ENCODE measurements at regions not wholly inside any gene's neighbourhood (a gene's known extent, or its start where the extent isn't known, plus 50 kb on each side); places are given as distances from the start of the nearest gene placed in this dataset.

DNA sequence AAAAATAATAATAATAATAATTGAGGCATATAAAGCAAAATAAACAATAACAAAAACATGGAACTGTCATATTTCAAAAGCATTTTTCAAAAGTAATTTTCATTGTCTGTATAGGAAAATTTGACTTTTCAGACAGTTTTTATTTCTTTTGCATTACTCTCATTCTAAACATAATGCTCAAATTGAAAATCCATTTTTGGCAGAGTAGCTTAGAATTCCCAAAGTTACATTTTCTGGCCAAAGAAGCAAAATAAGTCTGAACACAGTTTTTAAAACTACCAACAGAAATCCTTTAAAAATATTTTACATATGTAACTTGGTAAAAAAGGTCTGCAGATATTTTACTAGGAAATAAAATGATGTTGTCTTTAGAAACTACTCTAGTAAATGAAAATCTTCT, 535.4 kb downstream of the ANKRD7 start:
- Histone ChIP-seq H3K27me3 (no peaks in the 10 kb centered on the region), H3K27ac (no peak overlapping the region), H3K4me3 (no peak overlapping the region), H3K36me3 (no peaks in the 10 kb centered on the region), H3K4me1 (no peaks in the 10 kb centered on the region), H3K9me3 (no peaks in the 10 kb centered on the region)
- DNase-seq = no peak
- intact Hi-C loops (cut with DNase I; ENCODE audit: low total_unique reads) = no loop called here
- TF ChIP-seq, protein P1, sequence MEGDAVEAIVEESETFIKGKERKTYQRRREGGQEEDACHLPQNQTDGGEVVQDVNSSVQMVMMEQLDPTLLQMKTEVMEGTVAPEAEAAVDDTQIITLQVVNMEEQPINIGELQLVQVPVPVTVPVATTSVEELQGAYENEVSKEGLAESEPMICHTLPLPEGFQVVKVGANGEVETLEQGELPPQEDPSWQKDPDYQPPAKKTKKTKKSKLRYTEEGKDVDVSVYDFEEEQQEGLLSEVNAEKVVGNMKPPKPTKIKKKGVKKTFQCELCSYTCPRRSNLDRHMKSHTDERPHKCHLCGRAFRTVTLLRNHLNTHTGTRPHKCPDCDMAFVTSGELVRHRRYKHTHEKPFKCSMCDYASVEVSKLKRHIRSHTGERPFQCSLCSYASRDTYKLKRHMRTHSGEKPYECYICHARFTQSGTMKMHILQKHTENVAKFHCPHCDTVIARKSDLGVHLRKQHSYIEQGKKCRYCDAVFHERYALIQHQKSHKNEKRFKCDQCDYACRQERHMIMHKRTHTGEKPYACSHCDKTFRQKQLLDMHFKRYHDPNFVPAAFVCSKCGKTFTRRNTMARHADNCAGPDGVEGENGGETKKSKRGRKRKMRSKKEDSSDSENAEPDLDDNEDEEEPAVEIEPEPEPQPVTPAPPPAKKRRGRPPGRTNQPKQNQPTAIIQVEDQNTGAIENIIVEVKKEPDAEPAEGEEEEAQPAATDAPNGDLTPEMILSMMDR (IDR thresholded peaks at IDR 0.05) = no peak
- TF ChIP-seq POLR2A (IDR thresholded peaks at IDR 0.05) = no peak

DNA sequence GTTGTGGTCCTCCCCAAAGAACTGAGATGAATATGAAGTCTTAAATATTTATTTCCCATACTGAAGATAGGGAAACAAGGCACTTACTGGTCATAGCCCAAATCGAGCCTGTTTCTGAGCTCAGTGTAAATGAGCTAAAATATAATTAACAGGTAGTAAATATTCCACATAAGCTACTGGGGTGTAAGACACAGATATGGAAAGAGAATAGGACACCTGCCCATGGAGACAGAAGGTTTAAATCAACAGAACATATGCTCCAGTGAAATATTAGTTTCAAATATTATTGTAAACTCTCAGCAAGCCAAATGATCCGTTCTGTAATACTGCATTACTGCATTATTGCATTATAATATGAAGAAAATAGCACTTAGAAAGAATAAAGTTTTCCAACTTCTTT, 537.9 kb downstream of the ANKRD7 start:
- no peak for TF ChIP-seq POLR2A (IDR thresholded peaks at IDR 0.05)
- TF ChIP-seq, protein P1 (IDR thresholded peaks at IDR 0.05) = no peak
- no peak for DNase-seq
- Histone ChIP-seq H3K4me3 (no peak overlapping the region), H3K9me3 (no peaks in the 10 kb centered on the region), H3K27ac (no peak overlapping the region), H3K27me3 (no peaks in the 10 kb centered on the region), H3K36me3 (no peaks in the 10 kb centered on the region), H3K4me1 (no peaks in the 10 kb centered on the region)
- intact Hi-C loops (cut with DNase I; ENCODE audit: low total_unique reads) = no loop called here

DNA sequence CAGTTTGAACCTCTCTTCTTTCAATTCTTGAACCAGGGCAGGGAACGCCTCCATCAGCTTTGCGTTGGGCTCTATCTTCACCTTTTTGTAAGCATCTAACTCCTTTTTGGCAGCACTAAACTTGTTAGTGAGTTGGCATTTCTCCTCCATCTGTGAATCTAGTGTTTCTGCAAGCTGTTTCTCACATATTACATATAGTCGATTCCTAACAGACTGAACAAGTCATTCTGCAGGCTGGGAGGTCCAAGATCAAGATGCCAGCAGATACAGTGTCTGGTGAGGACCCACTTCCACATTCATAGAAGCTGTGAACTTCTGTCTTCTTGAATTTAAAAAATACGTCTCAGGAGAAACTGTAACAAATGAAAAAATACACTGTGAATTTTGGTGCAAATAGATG, 539.7 kb downstream of the ANKRD7 start:
- TF ChIP-seq, protein P1 (IDR thresholded peaks at IDR 0.05) = no peak
- TF ChIP-seq POLR2A (IDR thresholded peaks at IDR 0.05) = no peak
- no peak overlapping the region for H3K27ac ChIP-seq
- intact Hi-C loops (cut with DNase I; ENCODE audit: low total_unique reads) = no loop called here

DNA sequence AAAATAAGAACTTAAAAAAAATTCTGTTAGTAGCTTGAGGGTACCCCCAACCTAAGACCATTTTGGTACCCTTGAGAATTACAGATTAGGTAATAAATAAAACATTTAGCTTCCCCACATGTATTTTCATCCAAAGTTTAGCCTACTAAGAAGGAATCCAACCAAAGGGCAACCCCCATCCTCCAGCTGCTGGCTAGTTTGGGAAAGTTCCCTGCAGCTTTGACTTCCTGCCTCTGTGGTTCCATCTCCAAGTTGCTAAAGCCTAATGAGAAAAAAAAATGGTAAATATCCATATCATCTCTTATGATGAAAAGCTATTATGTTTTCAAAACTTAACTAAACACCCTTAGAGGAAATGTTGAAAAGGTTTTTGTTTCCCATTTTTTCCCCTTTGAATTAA, 547.2 kb downstream of the ANKRD7 start:
- no peak for DNase-seq

More for the DNA sequence above, 539.7 kb downstream of the ANKRD7 start:
- H3K27me3 ChIP-seq = no peaks in the 10 kb centered on the region
- DNase-seq = no peak
- no peak overlapping the region for H3K4me3 ChIP-seq
- H3K9me3 ChIP-seq = no peaks in the 10 kb centered on the region
- no peaks in the 10 kb centered on the region for H3K36me3 ChIP-seq
- no peaks in the 10 kb centered on the region for H3K4me1 ChIP-seq

DNA sequence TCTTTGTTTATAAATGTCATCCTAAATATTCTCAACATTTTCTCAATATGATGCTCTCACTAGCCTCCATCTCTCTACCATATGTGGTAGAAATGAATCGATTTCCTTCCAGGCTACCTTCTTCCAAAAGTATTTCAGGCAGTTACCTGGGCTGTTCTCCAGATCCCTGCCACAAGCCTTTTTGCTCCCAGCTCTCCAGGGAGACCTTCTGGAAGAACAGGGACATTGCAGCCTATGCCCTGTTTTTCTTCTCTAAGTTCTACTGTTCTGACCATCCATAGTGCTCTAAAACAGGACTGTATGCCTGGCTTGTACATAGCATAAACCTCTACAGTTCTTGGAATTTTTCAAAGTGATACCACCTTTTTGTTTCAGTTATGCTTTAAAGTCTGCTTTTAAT, 552.8 kb downstream of the ANKRD7 start:
- Histone ChIP-seq H3K4me1 (no peaks in the 10 kb centered on the region), H3K27ac (no peak overlapping the region), H3K36me3 (no peaks in the 10 kb centered on the region), H3K4me3 (no peak overlapping the region), H3K27me3 (no peaks in the 10 kb centered on the region), H3K9me3 (no peaks in the 10 kb centered on the region)
- intact Hi-C loops (cut with DNase I; ENCODE audit: low total_unique reads) = no loop called here
- TF ChIP-seq POLR2A (IDR thresholded peaks at IDR 0.05) = no peak
- TF ChIP-seq, protein P1 (IDR thresholded peaks at IDR 0.05) = no peak
- DNase-seq = no peak

More for the DNA sequence above, 547.2 kb downstream of the ANKRD7 start:
- H3K9me3 ChIP-seq = no peaks in the 10 kb centered on the region
- H3K4me1 ChIP-seq = no peaks in the 10 kb centered on the region
- no peak for TF ChIP-seq POLR2A (IDR thresholded peaks at IDR 0.05)
- TF ChIP-seq, protein P1 (IDR thresholded peaks at IDR 0.05) = no peak
- intact Hi-C loops (cut with DNase I; ENCODE audit: low total_unique reads) = no loop called here
- H3K36me3 ChIP-seq = no peaks in the 10 kb centered on the region
- H3K27me3 ChIP-seq = no peaks in the 10 kb centered on the region
- no peak overlapping the region for H3K4me3 ChIP-seq
- no peak overlapping the region for H3K27ac ChIP-seq
